ENCODE measurements at regions not wholly inside any gene's neighbourhood (a gene's known extent, or its start where the extent isn't known, plus 50 kb on each side); places are given as distances from the start of the nearest gene placed in this dataset.

DNA sequence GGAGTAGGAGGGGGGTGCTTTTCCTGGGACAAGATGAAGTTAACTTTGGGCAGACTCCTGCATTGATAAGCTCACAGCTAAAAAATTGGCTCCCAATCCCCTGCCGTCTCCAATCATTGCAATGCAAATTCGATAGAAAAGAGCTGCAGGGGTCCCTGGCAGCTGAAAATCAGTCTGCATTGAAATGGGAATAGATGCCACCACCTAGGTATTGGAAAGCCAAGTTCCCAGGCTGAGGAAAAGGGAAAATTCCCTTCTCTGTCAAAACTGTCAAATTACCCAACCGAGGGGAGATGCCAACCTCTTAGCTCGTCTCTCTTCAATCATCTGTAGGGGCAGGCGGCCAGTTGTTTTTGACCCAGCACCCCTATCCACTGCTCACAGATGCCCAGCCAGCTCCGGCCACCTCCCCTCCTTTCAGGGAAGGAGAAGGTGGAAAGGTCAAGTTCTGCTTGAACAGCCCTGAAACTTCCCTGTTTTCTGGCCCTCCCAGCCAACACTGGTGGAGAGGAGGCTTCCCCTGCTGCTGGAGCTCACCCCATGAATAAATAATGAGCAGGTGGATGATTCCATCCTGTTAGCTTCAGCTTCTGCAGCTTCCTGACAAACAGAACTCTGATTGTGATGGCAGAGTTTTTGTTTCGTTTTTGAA is 916.3 kb downstream of the TBC1D22A start:
- H3K4me3 ChIP-seq (ENCODE audit: low read depth in 1 of 2, low read length in 2 of 2): no peak overlapping the region

DNA sequence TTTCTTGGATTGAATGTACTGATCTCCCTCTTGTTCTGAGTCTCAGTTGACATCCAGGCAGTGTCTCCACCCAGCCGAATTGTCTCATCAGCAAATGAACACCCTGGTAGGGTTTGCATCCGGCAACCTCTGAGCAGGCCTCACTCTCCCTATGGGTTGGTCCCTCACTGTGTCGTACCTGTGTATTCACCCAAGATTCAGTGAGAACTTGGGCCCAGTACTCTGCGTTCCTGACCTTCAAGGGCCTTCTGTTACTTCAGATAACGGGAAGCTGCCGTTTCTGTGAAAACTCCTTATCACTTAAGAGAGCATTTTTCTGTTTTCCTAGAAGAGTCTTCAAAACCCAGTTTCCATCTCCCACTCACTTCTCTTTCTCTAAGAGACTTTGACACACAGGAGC is 915.6 kb downstream of the TBC1D22A start:
- Histone ChIP-seq H3K4me3 (ENCODE audit: low read depth in 1 of 2, low read length in 2 of 2) (no peak overlapping the region), H3K27me3 (ENCODE audit: control insufficient read depth in 1 of 2, insufficient read depth in 2 of 2, low read length in 2 of 2) (no peaks in the 10 kb centered on the region), H3K36me3 (ENCODE audit: control insufficient read depth in 1 of 2, insufficient read depth in 2 of 2, low read length in 2 of 2) (no peaks in the 10 kb centered on the region), H3K27ac (ENCODE audit: low read depth, low read length) (no peak overlapping the region), H3K4me1 (ENCODE audit: control insufficient read depth in 1 of 2, insufficient read depth in 2 of 2, low read length in 2 of 2) (no peaks in the 10 kb centered on the region), H3K9me3 (ENCODE audit: control insufficient read depth in 1 of 2, low read length in 2 of 2) (peaks cover under 1 to 4% of the 10 kb centered on the region in 2 donors), H3K9ac (ENCODE audit: low read depth in 1 of 2, low read length in 2 of 2) (no peak overlapping the region)

More for the DNA sequence above, 916.3 kb downstream of the TBC1D22A start:
- Histone ChIP-seq H3K27ac (ENCODE audit: low read depth, low read length) (no peak overlapping the region), H3K27me3 (ENCODE audit: control insufficient read depth in 1 of 2, insufficient read depth in 2 of 2, low read length in 2 of 2) (no peaks in the 10 kb centered on the region), H3K9ac (ENCODE audit: low read depth in 1 of 2, low read length in 2 of 2) (no peak overlapping the region), H3K9me3 (ENCODE audit: control insufficient read depth in 1 of 2, low read length in 2 of 2) (peaks cover 3 to 11% of the 10 kb centered on the region in 2 donors), H3K4me1 (ENCODE audit: control insufficient read depth in 1 of 2, insufficient read depth in 2 of 2, low read length in 2 of 2) (no peaks in the 10 kb centered on the region), H3K36me3 (ENCODE audit: control insufficient read depth in 1 of 2, insufficient read depth in 2 of 2, low read length in 2 of 2) (no peaks in the 10 kb centered on the region)

DNA sequence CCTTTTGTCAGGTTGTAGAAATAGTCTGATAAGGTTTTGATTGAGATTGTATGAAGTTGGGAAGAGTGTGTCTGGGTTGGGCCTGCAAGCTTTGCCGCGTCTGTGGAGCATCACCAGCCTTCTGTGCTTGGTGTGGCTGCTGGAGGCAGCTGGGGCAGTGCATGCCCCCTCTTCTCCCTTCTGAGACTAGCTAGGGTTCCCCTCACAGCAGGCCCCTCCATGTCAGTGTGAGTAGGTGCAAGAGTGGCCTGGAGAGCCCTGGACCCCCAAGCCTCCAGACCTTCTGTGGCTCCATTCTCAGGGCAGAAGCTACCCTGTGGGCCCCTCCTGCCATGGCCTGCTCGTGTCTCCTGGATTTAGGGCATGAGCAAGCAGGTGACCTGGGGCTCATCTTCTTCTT is 914.2 kb downstream of the TBC1D22A start:
- H3K9me3 ChIP-seq (ENCODE audit: control insufficient read depth in 1 of 2, low read length in 2 of 2): no peaks in the 10 kb centered on the region
- no peak overlapping the region for H3K27ac ChIP-seq (ENCODE audit: low read depth, low read length)
- no peak overlapping the region for H3K9ac ChIP-seq (ENCODE audit: low read depth in 1 of 2, low read length in 2 of 2)
- H3K36me3 ChIP-seq (ENCODE audit: control insufficient read depth in 1 of 2, insufficient read depth in 2 of 2, low read length in 2 of 2): no peaks in the 10 kb centered on the region
- H3K4me3 ChIP-seq (ENCODE audit: low read depth in 1 of 2, low read length in 2 of 2): no peak overlapping the region
- no peaks in the 10 kb centered on the region for H3K4me1 ChIP-seq (ENCODE audit: control insufficient read depth in 1 of 2, insufficient read depth in 2 of 2, low read length in 2 of 2)
- H3K27me3 ChIP-seq (ENCODE audit: control insufficient read depth in 1 of 2, insufficient read depth in 2 of 2, low read length in 2 of 2): no peaks in the 10 kb centered on the region

DNA sequence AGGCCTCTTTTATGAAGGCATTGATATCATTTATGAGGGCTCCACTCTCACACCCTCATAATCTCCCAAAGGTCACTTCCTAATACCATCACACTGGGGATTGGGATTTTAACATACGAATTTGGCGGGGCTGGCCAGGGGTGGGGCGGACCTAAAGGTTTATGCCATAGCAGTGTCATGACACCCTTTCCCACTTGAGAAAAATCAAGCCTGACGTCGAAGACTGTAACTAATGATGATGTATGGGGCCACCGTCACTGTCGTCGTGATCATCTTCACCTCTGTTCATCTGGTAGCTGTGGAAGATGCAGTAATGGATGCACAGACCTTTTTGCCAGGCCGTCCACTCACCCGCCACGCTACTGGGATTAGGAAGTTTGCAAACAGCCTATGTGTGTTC is 912.1 kb downstream of the TBC1D22A start:
- Histone ChIP-seq H3K9ac (ENCODE audit: low read depth in 1 of 2, low read length in 2 of 2) (no peak overlapping the region), H3K36me3 (ENCODE audit: control insufficient read depth in 1 of 2, insufficient read depth in 2 of 2, low read length in 2 of 2) (no peaks in the 10 kb centered on the region), H3K9me3 (ENCODE audit: control insufficient read depth in 1 of 2, low read length in 2 of 2) (no peaks in the 10 kb centered on the region), H3K4me1 (ENCODE audit: control insufficient read depth in 1 of 2, insufficient read depth in 2 of 2, low read length in 2 of 2) (no peaks in the 10 kb centered on the region), H3K27ac (ENCODE audit: low read depth, low read length) (no peak overlapping the region), H3K4me3 (ENCODE audit: low read depth in 1 of 2, low read length in 2 of 2) (no peak overlapping the region), H3K27me3 (ENCODE audit: control insufficient read depth in 1 of 2, insufficient read depth in 2 of 2, low read length in 2 of 2) (no peaks in the 10 kb centered on the region)

DNA sequence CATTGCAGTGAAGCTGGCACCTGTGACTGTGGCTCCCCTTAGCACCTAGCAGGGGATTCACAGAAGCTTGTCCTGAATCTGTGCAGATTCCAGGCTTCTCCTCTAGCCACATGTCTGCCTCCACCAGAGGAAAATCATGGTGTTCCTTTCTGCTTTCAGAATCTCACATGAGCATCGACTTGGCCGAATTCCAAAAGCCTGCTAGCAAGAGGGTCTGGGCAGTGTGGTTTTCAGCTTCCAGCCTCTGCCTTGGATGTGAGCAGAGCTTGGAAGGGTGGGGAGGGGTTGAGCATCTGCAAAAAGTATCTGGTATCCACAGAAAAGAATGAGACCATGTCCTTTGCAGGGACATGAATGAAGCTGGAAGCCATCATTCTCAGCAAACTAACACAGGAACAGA is 911.1 kb downstream of the TBC1D22A start:
- H3K9me3 ChIP-seq (ENCODE audit: control insufficient read depth in 1 of 2, low read length in 2 of 2): peaks cover 0 to 6% of the 10 kb centered on the region in 2 donors
- no peaks in the 10 kb centered on the region for H3K27me3 ChIP-seq (ENCODE audit: control insufficient read depth in 1 of 2, insufficient read depth in 2 of 2, low read length in 2 of 2)
- no peaks in the 10 kb centered on the region for H3K36me3 ChIP-seq (ENCODE audit: control insufficient read depth in 1 of 2, insufficient read depth in 2 of 2, low read length in 2 of 2)
- H3K27ac ChIP-seq (ENCODE audit: low read depth, low read length): no peak overlapping the region
- H3K4me3 ChIP-seq (ENCODE audit: low read depth in 1 of 2, low read length in 2 of 2): no peak overlapping the region
- H3K4me1 ChIP-seq (ENCODE audit: control insufficient read depth in 1 of 2, insufficient read depth in 2 of 2, low read length in 2 of 2): no peaks in the 10 kb centered on the region
- H3K9ac ChIP-seq (ENCODE audit: low read depth in 1 of 2, low read length in 2 of 2): no peak overlapping the region

DNA sequence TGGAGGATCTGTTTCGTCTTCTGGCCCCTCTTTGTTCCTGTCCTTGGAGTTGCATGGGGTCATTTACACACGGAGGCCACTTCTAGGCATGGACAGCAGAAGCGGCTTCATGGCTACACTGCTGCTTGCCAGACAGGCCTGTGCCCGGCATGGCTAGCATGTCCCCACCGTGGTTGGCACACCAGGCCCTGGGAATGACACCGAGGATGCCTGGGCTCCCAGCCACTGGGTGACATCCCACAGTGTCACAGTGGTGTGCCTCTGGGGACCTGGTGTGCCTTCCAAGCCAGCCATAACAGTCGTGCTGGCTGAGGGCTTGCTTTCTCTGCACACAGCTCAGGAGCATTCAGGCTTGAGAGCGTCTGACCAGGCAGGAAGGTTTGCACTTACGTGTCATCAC is 910.1 kb downstream of the TBC1D22A start:
- Histone ChIP-seq H3K4me3 (ENCODE audit: low read depth in 1 of 2, low read length in 2 of 2) (no peak overlapping the region), H3K9ac (ENCODE audit: low read depth in 1 of 2, low read length in 2 of 2) (no peak overlapping the region), H3K4me1 (ENCODE audit: control insufficient read depth in 1 of 2, insufficient read depth in 2 of 2, low read length in 2 of 2) (no peaks in the 10 kb centered on the region), H3K9me3 (ENCODE audit: control insufficient read depth in 1 of 2, low read length in 2 of 2) (peaks cover 0 to 11% of the 10 kb centered on the region in 2 donors), H3K27me3 (ENCODE audit: control insufficient read depth in 1 of 2, insufficient read depth in 2 of 2, low read length in 2 of 2) (no peaks in the 10 kb centered on the region), H3K36me3 (ENCODE audit: control insufficient read depth in 1 of 2, insufficient read depth in 2 of 2, low read length in 2 of 2) (no peaks in the 10 kb centered on the region), H3K27ac (ENCODE audit: low read depth, low read length) (no peak overlapping the region)

DNA sequence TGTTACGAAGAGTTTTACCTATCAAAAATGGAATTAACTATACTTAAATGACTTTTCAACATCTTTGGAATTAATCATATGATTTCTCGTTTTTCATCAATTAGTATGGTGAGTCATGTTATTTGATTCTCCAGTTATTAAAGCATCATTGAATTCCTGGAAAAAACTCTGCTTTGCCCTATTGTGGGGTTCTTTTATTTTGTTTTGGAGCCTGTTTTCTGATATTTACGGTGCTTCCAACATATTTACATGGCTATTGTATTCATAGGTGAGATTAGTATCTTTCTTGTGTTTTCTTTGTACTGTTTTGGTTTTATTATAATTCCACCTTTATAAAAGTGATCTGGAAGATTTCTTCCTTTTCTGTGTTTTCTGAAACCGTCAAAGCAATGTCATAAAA is 902.7 kb downstream of the TBC1D22A start:
- no peaks in the 10 kb centered on the region for H3K36me3 ChIP-seq (ENCODE audit: control insufficient read depth in 1 of 2, insufficient read depth in 2 of 2, low read length in 2 of 2)
- H3K4me1 ChIP-seq (ENCODE audit: control insufficient read depth in 1 of 2, insufficient read depth in 2 of 2, low read length in 2 of 2): no peaks in the 10 kb centered on the region
- H3K27me3 ChIP-seq (ENCODE audit: control insufficient read depth in 1 of 2, insufficient read depth in 2 of 2, low read length in 2 of 2): no peaks in the 10 kb centered on the region
- no peak overlapping the region for H3K9ac ChIP-seq (ENCODE audit: low read depth in 1 of 2, low read length in 2 of 2)
- H3K9me3 ChIP-seq (ENCODE audit: control insufficient read depth in 1 of 2, low read length in 2 of 2): peaks cover 2 to 22% of the 10 kb centered on the region in 2 donors
- H3K27ac ChIP-seq (ENCODE audit: low read depth, low read length): no peak overlapping the region
- no peak overlapping the region for H3K4me3 ChIP-seq (ENCODE audit: low read depth in 1 of 2, low read length in 2 of 2)

DNA sequence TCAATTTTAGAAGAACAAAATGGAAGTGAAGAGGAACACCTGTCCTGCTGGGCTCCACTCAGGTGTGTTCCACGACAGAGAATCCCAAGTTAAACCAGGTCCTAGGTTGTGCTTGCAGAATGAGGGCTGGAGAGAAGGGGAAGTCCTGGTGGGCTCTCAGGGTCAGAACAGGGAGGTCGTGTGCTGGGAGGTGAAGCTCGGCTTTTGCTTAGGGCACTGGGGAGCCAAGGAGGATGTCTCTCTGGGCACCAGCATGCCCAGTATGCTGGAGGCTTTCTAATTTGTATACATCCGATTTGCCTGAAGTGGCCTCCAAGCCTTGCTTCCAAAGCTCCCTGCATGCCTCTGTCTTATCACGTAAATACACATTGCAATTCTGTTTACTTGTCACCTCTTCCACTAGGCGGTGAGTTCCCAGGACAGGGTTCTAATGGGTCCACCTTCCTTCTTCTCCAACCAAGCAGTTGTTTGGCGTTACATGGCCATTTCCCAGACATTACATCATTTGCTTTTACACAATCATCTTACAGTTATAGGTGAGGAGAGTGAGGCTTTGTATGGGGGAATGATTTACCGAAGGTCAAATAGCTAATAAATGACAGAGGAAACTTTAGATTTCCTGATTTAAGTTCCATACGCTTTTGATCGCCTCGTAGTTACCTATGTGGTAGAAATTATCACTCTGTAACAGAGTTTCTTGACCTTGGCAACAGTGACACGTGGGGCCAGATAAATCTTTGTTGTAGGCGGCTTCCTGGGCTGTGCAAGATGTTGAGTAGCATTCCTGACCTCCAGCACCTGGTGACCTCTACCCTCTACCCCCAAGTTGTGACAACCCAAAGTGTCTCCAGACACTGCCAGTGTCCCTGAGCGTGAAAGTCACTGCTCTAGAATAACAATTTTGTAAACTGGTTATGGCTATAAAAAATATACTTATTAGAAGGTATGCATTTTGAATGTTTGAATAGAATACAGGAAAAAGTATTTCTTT is 901.5 kb downstream of the TBC1D22A start:
- no peaks in the 10 kb centered on the region for H3K36me3 ChIP-seq (ENCODE audit: control insufficient read depth in 1 of 2, insufficient read depth in 2 of 2, low read length in 2 of 2)

DNA sequence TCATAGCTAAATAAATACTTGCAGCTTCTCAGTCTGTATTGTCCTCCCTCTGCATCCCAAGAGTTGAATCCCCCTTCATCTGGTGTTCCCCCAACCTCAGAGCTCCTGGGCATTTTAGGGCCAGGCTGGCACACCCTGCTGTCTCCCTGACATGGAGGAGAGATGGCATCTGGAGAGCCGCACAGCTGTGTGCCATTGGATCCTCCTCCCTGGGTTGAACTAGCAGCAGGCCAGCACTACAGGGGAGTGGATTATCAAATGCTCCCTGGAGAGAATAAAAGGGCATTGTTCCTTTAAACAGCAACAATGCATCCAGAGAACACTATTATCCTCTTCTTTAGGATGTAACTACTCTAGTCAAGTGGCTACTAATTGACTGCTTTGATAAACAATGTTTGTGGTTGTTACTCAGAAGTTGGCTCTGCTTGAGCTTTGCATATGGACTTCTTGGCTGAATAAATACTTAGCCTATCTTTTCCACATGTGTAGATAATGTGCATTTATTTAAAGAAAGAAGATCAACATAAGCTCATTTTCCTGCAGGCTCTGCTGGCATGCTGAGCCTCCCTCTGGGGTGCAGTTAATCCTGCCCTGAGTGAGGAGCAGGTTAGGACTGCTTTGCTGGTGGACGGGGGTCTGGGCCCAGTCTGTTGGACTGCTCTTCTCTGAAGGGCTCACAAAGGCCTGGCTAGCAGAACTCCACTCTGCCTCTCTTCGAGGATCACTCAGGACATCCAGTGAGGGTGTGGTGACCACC is 897.2 kb downstream of the TBC1D22A start:
- Histone ChIP-seq H3K4me3 (ENCODE audit: low read depth in 1 of 2, low read length in 2 of 2) (no peak overlapping the region), H3K4me1 (ENCODE audit: control insufficient read depth in 1 of 2, insufficient read depth in 2 of 2, low read length in 2 of 2) (no peaks in the 10 kb centered on the region), H3K36me3 (ENCODE audit: control insufficient read depth in 1 of 2, insufficient read depth in 2 of 2, low read length in 2 of 2) (no peaks in the 10 kb centered on the region), H3K27ac (ENCODE audit: low read depth, low read length) (no peak overlapping the region), H3K27me3 (ENCODE audit: control insufficient read depth in 1 of 2, insufficient read depth in 2 of 2, low read length in 2 of 2) (no peaks in the 10 kb centered on the region), H3K9me3 (ENCODE audit: control insufficient read depth in 1 of 2, low read length in 2 of 2) (peaks cover 2 to 15% of the 10 kb centered on the region in 2 donors), H3K9ac (ENCODE audit: low read depth in 1 of 2, low read length in 2 of 2) (no peak overlapping the region)

More for the DNA sequence above, 901.5 kb downstream of the TBC1D22A start:
- H3K4me1 ChIP-seq (ENCODE audit: control insufficient read depth in 1 of 2, insufficient read depth in 2 of 2, low read length in 2 of 2): no peaks in the 10 kb centered on the region
- H3K4me3 ChIP-seq (ENCODE audit: low read depth in 1 of 2, low read length in 2 of 2): no peak overlapping the region
- no peak overlapping the region for H3K9ac ChIP-seq (ENCODE audit: low read depth in 1 of 2, low read length in 2 of 2)
- H3K27me3 ChIP-seq (ENCODE audit: control insufficient read depth in 1 of 2, insufficient read depth in 2 of 2, low read length in 2 of 2): no peaks in the 10 kb centered on the region
- H3K9me3 ChIP-seq (ENCODE audit: control insufficient read depth in 1 of 2, low read length in 2 of 2): peaks cover 2 to 19% of the 10 kb centered on the region in 2 donors
- H3K27ac ChIP-seq (ENCODE audit: low read depth, low read length): no peak overlapping the region

DNA sequence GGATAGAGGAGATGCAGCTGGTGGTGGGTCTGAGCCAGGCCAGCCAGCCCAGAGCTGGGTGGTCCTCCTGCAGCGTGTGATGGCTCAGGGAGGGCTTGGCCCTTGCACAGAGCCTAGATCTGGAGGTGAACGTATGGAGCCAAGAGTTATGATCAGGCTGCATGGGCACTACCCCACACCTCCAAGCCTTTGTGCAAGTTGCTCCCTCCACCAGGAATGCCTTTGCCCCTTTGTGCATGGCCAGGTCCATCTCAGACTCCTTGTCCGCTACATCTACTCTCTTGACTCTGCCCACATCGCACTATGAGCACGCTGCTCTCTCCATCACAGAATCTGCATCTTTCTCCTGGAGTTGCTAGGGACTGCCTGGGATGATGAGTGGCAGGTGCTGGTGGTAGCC is 895.7 kb downstream of the TBC1D22A start:
- no peak overlapping the region for H3K27ac ChIP-seq (ENCODE audit: low read depth, low read length)
- H3K27me3 ChIP-seq (ENCODE audit: control insufficient read depth in 1 of 2, insufficient read depth in 2 of 2, low read length in 2 of 2): no peaks in the 10 kb centered on the region
- no peaks in the 10 kb centered on the region for H3K36me3 ChIP-seq (ENCODE audit: control insufficient read depth in 1 of 2, insufficient read depth in 2 of 2, low read length in 2 of 2)
- no peak overlapping the region for H3K4me3 ChIP-seq (ENCODE audit: low read depth in 1 of 2, low read length in 2 of 2)
- no peak overlapping the region for H3K9ac ChIP-seq (ENCODE audit: low read depth in 1 of 2, low read length in 2 of 2)
- H3K4me1 ChIP-seq (ENCODE audit: control insufficient read depth in 1 of 2, insufficient read depth in 2 of 2, low read length in 2 of 2): no peaks in the 10 kb centered on the region
- H3K9me3 ChIP-seq (ENCODE audit: control insufficient read depth in 1 of 2, low read length in 2 of 2): peaks cover 0 to 5% of the 10 kb centered on the region in 2 donors

Measured in duodenal mucosa (tissue), 2 donors.